Vagina (tissue), 2 donors: ENCODE measurements at regions not wholly inside any gene's neighbourhood (a gene's known extent, or its start where the extent isn't known, plus 50 kb on each side); places are given as distances from the start of the nearest gene placed in this dataset.

Experiments used
- CTCF ChIP-seq, 3 experiments: fragments of 450-650 bp in 2 of 3; fragments of 200-600 bp in 1 of 3; sonication (generic) in 1 of 3; IDR thresholded peaks; one replicate each; pipeline ENCODE4 v1.5.1; 2017 to 2019; ENCODE audit warnings: antibody characterized with exemption in 3 of 3, mild to moderate bottlenecking in 2 of 3, moderate library complexity in 2 of 3
- POLR2A ChIP-seq, 2 donors: fragments of 450-650 bp; IDR thresholded peaks; one replicate each; pipeline ENCODE4 v1.6.1; 2017; ENCODE audit warnings: antibody characterized with exemption in 2 of 2, mild to moderate bottlenecking in 2 of 2, moderate library complexity in 2 of 2

GRCh38 chr10:32147730-32148129, 91.5 kb upstream of the KIF5B start:
- TF ChIP-seq POLR2A (IDR thresholded peaks at IDR 0.05): no peak
- no peak for TF ChIP-seq CTCF (IDR thresholded peaks at IDR 0.05)
